Activated CD4-positive, CD25-positive, alpha-beta regulatory T cell treated with anti-CD3 and anti-CD28 coated beads, Interleukin-2, amount 50 U/mL, for 72 hours (primary cell): ENCODE measurements at regions not wholly inside any gene's neighbourhood (a gene's known extent, or its start where the extent isn't known, plus 50 kb on each side); places are given as distances from the start of the nearest gene placed in this dataset.

Experiments used
- DNase-seq: peaks from one replicate; pipeline ENCODE4 v3.0.0; 2021

GRCh38 chr11:129265125-129265788, 73.1 kb upstream of the ARHGAP32 start:
- DNase-seq = no peak

DNA sequence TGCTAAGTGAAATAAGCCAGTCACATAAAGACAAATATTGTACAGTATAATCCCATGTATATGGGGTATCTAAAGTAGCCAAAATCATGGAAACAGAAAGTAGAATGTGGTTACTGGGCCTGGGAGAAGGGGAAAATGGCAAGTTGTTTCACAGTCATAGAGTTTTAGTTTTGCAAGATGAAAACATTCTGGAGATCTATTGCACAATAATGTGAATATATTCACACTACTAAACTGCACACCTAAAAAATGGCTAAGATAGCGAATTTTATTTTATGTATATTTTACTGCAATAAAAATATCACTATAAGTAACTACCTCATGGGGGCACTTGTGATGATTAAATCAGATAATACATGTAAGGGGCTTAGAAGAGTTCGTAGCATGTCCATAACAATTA, 72.0 kb upstream of the ARHGAP32 start:
- DNase-seq = no peak

- DNase-seq = no peak
Observed at GRCh38 chr11:129260750-129261149, 68.6 kb upstream of the ARHGAP32 start.

GRCh38 chr11:129259931-129260348, 67.8 kb upstream of the ARHGAP32 start:
- no peak for DNase-seq

DNA sequence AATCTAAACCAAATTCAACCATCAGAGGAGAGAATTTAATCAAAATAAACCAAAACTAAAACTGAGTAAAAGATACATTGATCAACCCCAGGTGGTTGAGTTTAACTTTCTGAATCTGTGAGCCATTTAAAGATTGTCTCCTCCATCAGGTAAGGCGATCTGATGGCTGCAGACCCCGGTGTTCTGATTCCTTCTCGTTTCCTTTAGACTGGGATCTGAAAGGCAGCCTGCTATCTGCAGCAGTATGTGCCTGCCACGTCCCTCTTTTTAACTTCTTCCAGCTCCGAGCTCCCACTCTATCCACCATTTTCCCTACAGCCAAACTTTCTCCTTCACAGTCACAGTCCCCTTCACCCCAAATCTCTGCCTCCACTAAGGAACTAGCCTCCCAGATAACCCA, 66.1 kb upstream of the ARHGAP32 start:
- DNase-seq = no peak

DNA sequence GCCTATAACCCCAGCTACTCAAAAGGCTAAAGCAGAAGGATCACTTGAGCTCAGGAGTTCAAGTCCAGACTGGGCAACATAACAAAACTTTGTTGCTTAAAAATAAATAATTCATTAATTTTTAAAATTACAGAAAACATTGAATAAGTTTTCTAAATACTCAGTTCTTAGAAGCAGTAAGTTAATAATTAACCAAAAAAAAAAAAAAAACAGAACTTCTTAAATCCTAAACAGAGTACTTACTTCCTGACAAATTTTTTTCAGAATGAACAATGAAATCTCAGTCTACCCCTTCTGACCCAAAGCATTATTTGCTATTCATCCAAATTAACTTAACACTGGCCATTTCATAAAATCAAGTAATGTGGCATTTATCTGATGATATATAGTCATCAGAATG, 65.4 kb upstream of the ARHGAP32 start:
- no peak for DNase-seq

- no peak for DNase-seq
Observed at GRCh38 chr11:129252621-129253020, 60.5 kb upstream of the ARHGAP32 start.

DNA sequence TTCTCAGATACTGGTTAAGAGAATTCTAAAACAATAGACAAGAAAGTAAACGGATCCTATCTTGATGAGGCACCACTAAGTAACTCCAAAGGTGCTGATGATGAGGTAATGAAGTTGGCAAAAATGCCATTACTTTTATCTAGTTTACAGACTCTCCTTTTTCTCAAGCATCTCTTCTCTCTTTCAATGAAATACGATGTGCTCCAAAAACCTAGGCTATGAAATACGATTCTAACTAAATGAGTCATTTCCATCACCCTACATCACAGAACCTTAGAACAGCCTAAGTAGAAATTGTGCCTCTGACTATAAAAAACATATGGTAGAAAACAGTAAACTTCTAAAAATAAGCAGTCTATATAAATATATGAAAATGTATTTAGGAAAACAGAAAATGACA, 58.9 kb upstream of the ARHGAP32 start:
- DNase-seq = no peak

DNA sequence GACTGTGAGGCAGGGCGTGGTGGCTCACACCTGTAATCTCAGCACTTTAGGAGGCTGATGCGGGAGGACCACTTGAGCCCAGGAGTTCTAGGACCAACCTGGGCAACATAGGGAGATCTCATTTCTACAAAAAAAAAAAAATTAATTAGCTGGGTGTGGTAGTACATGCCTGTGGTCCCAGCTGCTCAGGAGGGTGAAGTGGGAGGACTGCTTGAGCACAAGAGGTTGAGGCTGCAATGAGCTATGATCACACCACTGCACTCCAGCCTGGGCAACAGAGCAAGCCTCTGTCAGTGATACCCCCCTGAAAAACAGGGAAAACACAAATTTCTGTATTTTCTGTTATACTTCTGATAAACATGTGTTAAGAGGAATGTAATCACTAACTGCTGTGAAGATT, 57.8 kb upstream of the ARHGAP32 start:
- no peak for DNase-seq

DNA sequence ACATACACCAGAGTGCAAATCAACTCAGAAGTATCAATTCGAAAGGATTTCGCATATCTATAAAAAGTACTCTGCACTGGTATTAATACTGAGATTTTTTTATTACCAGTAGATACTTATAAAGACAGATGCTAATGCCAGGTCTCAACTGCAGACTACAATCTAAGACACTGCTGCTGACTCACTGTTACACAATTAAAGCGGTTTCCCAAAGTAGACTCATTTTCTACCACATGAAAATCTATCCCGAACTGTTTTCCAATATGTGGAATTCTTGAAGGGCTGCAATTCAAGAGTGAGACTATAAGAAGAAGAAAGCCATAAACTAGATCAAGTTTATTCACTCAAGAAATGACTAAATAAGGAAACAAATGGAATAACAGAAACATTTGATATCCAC, 57.2 kb upstream of the ARHGAP32 start:
- no peak for DNase-seq

DNA sequence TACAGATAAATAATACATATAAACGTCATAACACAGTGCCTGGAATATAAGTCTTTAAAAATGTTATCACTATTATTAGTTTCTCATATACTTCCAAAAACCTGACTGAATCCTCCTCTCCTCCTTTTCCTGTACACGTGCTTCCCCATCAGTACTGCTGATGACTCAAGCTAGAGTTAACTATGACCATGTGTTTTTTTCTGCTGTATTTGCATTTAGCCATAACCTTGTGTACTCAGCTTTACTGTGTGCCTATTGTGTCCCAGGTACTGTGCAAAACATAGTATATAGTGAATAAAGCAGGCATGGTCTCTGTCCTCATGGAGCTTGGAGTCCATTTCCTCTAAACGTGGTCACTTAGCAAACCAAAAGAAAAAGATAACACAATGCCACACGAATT, 56.5 kb upstream of the ARHGAP32 start:
- no peak for DNase-seq

GRCh38 chr11:129247135-129247534, 55.0 kb upstream of the ARHGAP32 start:
- no peak for DNase-seq

GRCh38 chr11:129242855-129243254, 50.7 kb upstream of the ARHGAP32 start:
- DNase-seq = no peak
